T-helper 2 cell treated with Interferon-gamma antibody and Interleukin-4, amounts not matched to agents 5 μg/mL and 100 μg/mL, for 36 hours (primary cell): ENCODE measurements at regions not wholly inside any gene's neighbourhood (a gene's known extent, or its start where the extent isn't known, plus 50 kb on each side); places are given as distances from the start of the nearest gene placed in this dataset.

Experiments used
- DNase-seq: peaks from one replicate; pipeline ENCODE4 v3.0.0; 2021; ENCODE audit warnings: low spot score
- H3K27ac Mint-ChIP-seq: one replicate; pipeline ENCODE4 v1.8.0; 2021; ENCODE audit warnings: mild to moderate bottlenecking, mixed read lengths
- H3K27me3 Mint-ChIP-seq: one replicate; pipeline ENCODE4 v1.8.0; 2021; ENCODE audit warnings: low read depth, mixed read lengths
- H3K36me3 Mint-ChIP-seq: one replicate; pipeline ENCODE4 v1.8.0; 2021; ENCODE audit warnings: low read depth, mixed read lengths
- H3K4me1 Mint-ChIP-seq: one replicate; pipeline ENCODE4 v1.8.0; 2021; ENCODE audit warnings: low read depth, mixed read lengths
- H3K4me3 Mint-ChIP-seq: one replicate; pipeline ENCODE4 v1.8.0; 2022; ENCODE audit warnings: mild to moderate bottlenecking, moderate library complexity, mixed read lengths
- H3K9me3 Mint-ChIP-seq: one replicate; pipeline ENCODE4 v1.8.0; 2021; ENCODE audit warnings: mixed read lengths

DNA sequence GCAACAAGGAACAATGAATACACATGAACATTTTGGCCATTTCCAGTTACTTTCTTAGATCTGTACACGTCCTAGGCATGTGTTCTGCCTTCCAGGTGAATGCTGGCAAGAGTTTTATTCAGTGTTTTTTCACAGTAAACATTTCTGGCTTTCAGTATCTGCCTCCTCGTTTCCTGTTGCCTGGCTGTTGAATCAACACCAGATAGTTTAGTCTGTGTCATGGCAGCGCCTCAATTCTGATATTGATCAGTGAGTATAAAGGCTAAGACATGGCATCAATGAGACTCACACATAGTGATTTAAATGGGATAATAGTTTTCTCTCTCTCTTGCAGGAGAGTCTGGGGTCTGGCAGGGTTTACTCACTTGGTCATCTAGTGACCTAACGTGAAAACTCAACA, 266.9 kb upstream of the SLCO3A1 start:
- H3K27me3 Mint-ChIP-seq = peaks cover 9% of the 10 kb centered on the region
- H3K4me3 Mint-ChIP-seq = no peak overlapping the region
- H3K9me3 Mint-ChIP-seq = peaks cover 4% of the 10 kb centered on the region
- no peak for DNase-seq
- no peak overlapping the region for H3K27ac Mint-ChIP-seq
- no peaks in the 10 kb centered on the region for H3K36me3 Mint-ChIP-seq
- no peaks in the 10 kb centered on the region for H3K4me1 Mint-ChIP-seq

DNA sequence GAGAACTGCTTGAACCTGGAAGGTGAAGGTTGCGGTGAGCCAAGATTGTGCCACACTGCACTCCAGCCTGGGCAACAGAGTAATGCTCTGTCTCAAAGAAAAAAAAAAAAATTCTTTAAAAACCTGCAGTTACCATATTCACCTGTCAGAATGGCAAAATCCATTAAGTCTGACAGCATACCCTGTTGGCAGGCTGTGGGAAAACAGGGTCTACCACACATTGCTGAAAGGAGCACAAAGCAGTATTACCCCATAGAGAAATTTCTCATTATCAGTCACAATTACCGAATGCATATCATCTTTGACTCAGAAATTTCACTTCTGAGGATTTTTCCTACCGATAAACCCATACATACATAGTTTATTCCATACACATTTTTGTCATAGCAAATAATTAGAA, 264.1 kb upstream of the SLCO3A1 start:
- DNase-seq = no peak
- no peaks in the 10 kb centered on the region for H3K36me3 Mint-ChIP-seq
- H3K4me3 Mint-ChIP-seq = no peak overlapping the region
- H3K27me3 Mint-ChIP-seq = peaks cover 7% of the 10 kb centered on the region
- H3K9me3 Mint-ChIP-seq = no peaks in the 10 kb centered on the region
- H3K27ac Mint-ChIP-seq = no peak overlapping the region
- no peaks in the 10 kb centered on the region for H3K4me1 Mint-ChIP-seq

DNA sequence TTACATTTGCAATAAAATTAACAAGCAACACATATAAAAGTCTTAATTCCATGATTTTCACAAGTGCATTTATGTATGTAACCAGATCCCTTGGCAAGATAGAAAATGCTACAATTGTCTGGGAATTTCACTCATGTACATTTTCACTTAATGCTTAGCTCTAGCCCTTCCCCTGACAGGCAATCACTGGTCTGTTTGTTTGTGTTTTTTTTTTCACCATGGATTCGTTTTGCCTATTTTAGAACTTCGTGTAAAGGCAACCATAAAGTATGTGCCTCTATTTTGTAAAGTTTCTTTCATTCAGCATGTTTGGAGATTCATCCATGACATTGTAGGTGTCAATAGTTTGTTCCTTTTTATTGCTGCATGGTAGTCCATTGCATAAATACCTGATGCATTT, 260.9 kb upstream of the SLCO3A1 start:
- H3K4me1 Mint-ChIP-seq = no peaks in the 10 kb centered on the region

DNA sequence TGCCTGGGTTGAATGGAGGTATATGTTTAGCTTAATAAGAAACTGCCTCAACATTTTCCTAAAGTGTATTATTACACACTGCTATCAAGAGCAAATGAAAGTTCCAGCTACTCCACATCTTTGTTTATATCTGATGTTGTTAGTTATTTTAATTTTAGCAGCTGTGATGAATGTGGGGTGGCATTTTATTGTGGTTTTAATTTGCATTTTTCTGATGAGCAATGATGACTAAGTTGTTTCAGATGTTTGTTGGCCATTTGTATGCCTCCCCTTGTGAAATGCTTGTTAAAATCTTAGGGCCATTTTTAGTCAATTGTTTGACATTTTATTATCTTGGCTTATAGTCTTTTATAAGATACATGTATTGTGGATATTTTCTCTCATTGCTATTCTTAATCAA, 260.4 kb upstream of the SLCO3A1 start:
- DNase-seq = no peak
- no peaks in the 10 kb centered on the region for H3K9me3 Mint-ChIP-seq
- H3K27ac Mint-ChIP-seq = no peak overlapping the region
- H3K4me1 Mint-ChIP-seq = no peaks in the 10 kb centered on the region
- H3K27me3 Mint-ChIP-seq = peaks cover 24% of the 10 kb centered on the region
- no peaks in the 10 kb centered on the region for H3K36me3 Mint-ChIP-seq
- H3K4me3 Mint-ChIP-seq = no peak overlapping the region

More for the DNA sequence above, 260.9 kb upstream of the SLCO3A1 start:
- H3K27me3 Mint-ChIP-seq = peaks cover 20% of the 10 kb centered on the region
- no peak overlapping the region for H3K4me3 Mint-ChIP-seq
- H3K27ac Mint-ChIP-seq = no peak overlapping the region
- no peaks in the 10 kb centered on the region for H3K9me3 Mint-ChIP-seq
- DNase-seq = no peak
- no peaks in the 10 kb centered on the region for H3K36me3 Mint-ChIP-seq

DNA sequence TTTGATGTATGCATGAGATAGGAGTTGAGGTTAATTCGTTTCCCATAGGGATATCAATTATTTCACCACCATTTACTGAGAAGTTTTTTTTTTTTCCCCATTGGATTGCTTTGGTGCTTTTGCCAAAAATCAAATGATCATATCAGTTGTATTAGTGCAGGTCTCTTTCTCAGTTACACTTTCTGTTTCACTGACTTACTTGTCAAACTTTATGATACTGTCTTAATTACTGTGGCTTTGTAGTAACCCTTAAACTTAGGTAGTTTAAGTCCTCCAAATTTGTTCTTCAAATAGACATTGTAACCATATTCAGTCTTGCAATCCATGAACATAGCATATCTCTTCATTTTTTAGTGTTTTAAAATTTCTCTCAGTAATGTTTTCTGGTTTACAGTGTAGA, 259.9 kb upstream of the SLCO3A1 start:
- no peaks in the 10 kb centered on the region for H3K9me3 Mint-ChIP-seq
- peaks cover 27% of the 10 kb centered on the region for H3K27me3 Mint-ChIP-seq
- no peak overlapping the region for H3K4me3 Mint-ChIP-seq
- no peak overlapping the region for H3K27ac Mint-ChIP-seq
- no peaks in the 10 kb centered on the region for H3K36me3 Mint-ChIP-seq
- no peak for DNase-seq
- no peaks in the 10 kb centered on the region for H3K4me1 Mint-ChIP-seq

DNA sequence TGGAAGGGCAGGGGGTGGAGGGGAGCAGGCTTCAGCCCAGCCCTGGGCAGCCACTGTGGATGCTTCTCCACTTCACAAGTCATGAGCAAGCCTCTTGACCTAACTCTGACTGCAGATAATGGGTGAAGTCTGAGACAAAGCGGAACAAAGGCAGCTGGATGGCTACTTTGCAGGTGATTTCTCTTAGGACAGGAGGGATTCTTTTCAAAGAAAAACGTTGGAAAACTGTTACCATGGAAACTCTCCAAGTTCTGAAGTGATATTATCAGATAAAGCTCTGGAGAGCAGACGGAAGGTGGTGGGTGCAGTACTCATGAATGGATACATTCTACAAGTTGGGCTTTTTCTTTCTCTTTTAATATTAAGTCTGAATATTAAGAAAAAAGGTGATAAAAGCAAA, 254.2 kb upstream of the SLCO3A1 start:
- Mint-ChIP-seq H3K4me1 (no peaks in the 10 kb centered on the region), H3K4me3 (no peak overlapping the region), H3K27ac (no peak overlapping the region), H3K27me3 (peaks cover 24% of the 10 kb centered on the region), H3K9me3 (no peaks in the 10 kb centered on the region), H3K36me3 (no peaks in the 10 kb centered on the region)
- DNase-seq = no peak

DNA sequence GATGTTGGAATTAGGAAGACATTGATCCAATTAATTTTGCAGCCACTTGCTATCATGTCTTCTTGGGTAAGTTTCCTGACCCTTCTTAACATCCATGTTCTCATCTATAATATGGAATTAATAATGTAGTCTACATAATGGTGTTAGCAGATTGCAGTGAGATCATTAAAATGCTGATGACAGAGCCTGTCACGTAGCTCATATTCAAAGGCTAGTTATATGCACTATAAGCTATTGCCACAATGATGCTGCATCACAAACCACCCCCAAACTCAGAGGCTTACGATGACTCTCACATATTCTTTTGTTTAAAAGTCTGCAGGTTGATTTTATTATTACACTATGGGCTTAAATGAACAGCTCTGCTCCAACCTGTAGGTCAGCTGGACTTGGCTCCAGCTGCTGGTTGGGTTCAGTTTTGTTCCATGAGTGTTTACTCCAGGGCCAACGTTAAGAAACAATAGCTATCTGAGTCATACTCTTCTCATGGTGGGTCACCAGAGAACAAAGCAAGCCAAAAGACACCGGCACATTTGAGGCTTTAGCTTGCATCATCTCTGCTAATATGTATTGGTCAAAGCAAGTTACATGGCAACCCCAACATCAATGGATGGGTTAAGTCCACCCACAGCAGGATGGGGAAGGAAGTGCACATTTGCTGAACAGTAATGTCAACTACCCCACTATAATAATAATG, 250.0 kb upstream of the SLCO3A1 start:
- peaks cover 6% of the 10 kb centered on the region for H3K27me3 Mint-ChIP-seq
- H3K9me3 Mint-ChIP-seq = no peaks in the 10 kb centered on the region
- no peak overlapping the region for H3K4me3 Mint-ChIP-seq
- H3K27ac Mint-ChIP-seq = no peak overlapping the region
- H3K36me3 Mint-ChIP-seq = no peaks in the 10 kb centered on the region
- no peak for DNase-seq
- H3K4me1 Mint-ChIP-seq = no peaks in the 10 kb centered on the region

DNA sequence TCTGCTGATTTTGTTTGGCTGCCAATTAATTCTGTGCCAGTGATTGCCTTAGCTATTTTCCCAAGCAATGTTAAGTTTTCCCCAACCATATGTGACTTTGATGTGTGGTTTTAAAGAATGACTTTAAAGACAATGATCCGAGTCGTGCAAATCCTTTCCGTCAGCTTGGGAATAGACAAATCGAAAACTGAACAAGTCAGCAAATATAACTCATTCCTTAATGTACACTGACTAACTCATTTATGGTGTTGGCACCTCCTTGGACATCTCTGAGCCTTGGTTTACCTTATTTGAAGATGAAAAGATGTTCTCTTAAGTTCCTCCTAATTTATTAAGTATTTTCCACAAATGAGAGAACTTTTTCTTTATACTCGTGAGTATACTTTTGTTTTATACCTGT, 249.4 kb upstream of the SLCO3A1 start:
- Mint-ChIP-seq H3K9me3 (no peaks in the 10 kb centered on the region), H3K27ac (no peak overlapping the region), H3K36me3 (no peaks in the 10 kb centered on the region), H3K4me1 (no peaks in the 10 kb centered on the region), H3K4me3 (no peak overlapping the region), H3K27me3 (peaks cover 6% of the 10 kb centered on the region)
- DNase-seq = no peak

DNA sequence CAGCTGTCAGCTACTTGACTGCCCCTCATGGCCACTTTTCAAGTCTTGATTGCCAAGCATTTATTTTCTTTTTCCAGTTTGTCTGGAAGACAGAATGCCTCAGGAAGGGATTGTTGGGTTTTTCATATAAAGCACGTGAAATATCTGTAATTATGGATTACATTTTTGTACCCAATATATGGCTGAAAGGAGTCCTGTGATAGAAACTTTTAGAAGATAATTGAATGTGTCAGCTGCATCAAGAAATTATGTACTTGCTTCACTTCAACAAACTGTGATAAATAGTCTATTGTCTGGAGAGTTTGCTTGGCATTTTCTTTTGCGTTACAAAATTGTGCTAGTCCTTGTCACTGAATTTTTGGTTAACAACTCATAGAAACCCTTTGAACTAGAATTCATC, 247.9 kb upstream of the SLCO3A1 start:
- Mint-ChIP-seq H3K4me3 (no peak overlapping the region), H3K27me3 (peaks cover 6% of the 10 kb centered on the region), H3K36me3 (no peaks in the 10 kb centered on the region), H3K27ac (no peak overlapping the region), H3K4me1 (no peaks in the 10 kb centered on the region), H3K9me3 (no peaks in the 10 kb centered on the region)
- DNase-seq = no peak

DNA sequence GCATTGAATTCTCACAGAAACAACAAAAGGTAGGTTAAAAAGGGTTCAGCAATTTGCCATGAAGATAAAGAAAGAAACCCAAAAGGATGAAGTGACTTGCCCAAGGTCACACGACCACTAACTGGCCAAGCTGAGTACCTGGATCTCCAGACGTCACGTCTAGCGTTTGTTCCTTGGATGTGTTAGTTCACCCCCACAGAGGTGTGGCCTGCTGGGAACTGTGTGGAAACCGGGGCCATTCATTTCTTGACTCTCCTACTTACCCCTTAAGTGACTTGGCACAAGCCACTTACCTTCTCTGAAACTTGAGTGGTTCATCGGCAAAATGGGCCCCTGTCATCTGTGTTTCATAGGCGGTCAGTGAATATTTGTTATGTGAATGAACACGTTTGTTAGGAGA, 244.3 kb upstream of the SLCO3A1 start:
- no peak for DNase-seq
- H3K27me3 Mint-ChIP-seq = peaks cover 6% of the 10 kb centered on the region
- no peak overlapping the region for H3K4me3 Mint-ChIP-seq
- no peaks in the 10 kb centered on the region for H3K36me3 Mint-ChIP-seq
- H3K27ac Mint-ChIP-seq = no peak overlapping the region
- no peaks in the 10 kb centered on the region for H3K4me1 Mint-ChIP-seq
- H3K9me3 Mint-ChIP-seq = no peaks in the 10 kb centered on the region

DNA sequence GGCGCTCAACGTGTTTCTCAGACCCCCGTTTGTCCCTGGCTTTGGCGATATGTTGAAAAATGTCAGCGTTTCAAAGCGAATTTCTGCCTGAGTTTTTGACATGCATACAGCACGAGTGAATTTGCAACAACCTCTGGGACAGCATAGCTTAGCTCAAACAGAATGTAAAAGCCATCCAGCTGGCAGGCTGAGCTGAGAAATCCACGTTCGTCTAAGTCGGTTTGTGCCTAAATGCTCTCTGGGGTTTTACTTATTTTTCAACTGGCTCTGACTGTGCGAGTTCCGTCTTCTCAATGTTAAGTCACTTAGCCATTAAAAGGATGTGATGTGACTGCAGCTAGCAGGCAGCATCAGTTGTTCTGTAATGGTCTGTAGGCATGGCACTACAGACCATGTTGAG, 243.5 kb upstream of the SLCO3A1 start:
- peaks cover 2% of the 10 kb centered on the region for H3K27me3 Mint-ChIP-seq
- no peak for DNase-seq
- no peaks in the 10 kb centered on the region for H3K9me3 Mint-ChIP-seq
- H3K4me1 Mint-ChIP-seq = no peaks in the 10 kb centered on the region
- H3K36me3 Mint-ChIP-seq = no peaks in the 10 kb centered on the region
- H3K4me3 Mint-ChIP-seq = no peak overlapping the region
- H3K27ac Mint-ChIP-seq = no peak overlapping the region

DNA sequence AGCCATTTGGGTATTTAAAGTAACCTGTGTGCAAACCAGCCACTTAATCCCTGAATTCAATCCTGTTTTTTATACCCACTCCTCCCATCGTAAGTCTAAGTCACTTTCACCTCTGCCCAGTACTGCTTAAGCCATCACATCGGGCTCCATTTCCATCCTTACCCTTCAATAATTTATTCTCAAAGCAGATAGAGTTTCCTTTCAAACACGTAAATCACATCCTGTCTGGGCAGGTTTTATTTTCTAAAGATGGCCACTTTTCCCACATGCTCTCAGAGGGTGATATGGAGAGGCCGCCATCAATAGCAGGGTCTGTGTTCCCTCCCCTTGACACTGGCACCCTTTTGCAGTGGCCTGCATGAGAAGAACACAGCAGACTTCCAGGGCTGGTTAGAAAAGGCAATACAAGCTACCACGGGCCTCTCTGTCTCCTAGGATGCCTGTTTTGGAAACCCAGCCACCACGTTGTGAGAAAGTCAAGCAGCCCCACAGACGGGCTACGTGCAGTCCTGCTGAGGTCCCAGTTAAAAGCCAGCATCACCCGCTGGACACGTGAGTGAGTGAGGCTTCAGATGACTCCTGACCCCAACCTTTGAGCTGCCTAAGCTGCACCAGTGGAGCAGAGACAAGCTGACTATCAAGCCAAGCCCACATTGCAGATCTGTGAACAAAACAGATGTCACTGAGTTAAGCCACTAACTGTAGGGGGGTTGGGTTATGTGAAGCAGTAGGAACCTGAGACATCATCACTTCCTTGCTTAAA, 241.8 kb upstream of the SLCO3A1 start:
- no peaks in the 10 kb centered on the region for H3K4me1 Mint-ChIP-seq
- no peaks in the 10 kb centered on the region for H3K9me3 Mint-ChIP-seq
- no peak for DNase-seq
- H3K36me3 Mint-ChIP-seq = no peaks in the 10 kb centered on the region
- no peak overlapping the region for H3K4me3 Mint-ChIP-seq
- no peaks in the 10 kb centered on the region for H3K27me3 Mint-ChIP-seq
- H3K27ac Mint-ChIP-seq = no peak overlapping the region

DNA sequence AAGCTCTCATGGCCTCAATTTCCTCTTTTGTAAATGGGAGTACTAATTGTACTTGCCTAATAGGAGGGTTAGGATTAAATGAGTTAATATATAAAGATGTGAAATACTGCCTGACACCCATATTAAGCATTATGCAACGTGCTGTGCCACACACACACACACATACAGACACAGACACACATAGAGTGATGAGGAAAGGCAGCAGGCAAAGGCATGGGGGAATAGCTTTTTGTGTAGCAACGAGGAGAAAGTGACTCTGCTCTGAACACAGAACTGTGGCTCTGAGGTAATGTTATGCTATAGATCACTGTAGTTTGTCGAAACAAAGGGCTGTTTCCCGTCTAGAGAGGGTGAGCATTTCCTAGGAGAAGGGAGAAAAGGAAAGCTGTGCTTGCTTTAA, 233.3 kb upstream of the SLCO3A1 start:
- Mint-ChIP-seq H3K36me3 (no peaks in the 10 kb centered on the region), H3K27ac (no peak overlapping the region), H3K4me3 (no peak overlapping the region)

DNA sequence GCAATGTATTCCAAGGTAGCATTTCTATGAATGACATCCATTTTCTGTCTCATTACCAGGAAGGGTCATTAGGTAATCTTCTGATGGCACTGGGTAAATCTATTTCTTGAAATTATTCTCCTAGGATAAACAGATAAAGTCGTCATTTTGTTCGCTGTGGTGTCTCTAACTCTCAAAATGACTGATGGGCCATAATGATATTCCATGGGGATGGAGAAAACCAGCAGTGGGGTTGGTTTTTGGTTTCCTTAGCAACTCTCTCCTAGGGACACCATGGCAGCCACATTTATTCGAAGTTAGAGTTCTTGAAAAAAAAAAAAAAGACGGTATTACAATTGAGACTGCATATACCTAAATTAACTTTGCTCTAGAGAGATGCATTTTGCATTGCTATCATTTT, 231.3 kb upstream of the SLCO3A1 start:
- Mint-ChIP-seq H3K27ac (no peak overlapping the region), H3K36me3 (no peaks in the 10 kb centered on the region), H3K27me3 (peaks cover 5% of the 10 kb centered on the region), H3K9me3 (no peaks in the 10 kb centered on the region), H3K4me3 (no peak overlapping the region), H3K4me1 (no peaks in the 10 kb centered on the region)
- DNase-seq = no peak

More for the DNA sequence above, 233.3 kb upstream of the SLCO3A1 start:
- Mint-ChIP-seq H3K27me3 (peaks cover 5% of the 10 kb centered on the region), H3K4me1 (no peaks in the 10 kb centered on the region), H3K9me3 (no peaks in the 10 kb centered on the region)
- no peak for DNase-seq
